ENCODE measurements at regions not wholly inside any gene's neighbourhood (a gene's known extent, or its start where the extent isn't known, plus 50 kb on each side); places are given as distances from the start of the nearest gene placed in this dataset.

- Histone ChIP-seq H3K9me3 (ENCODE audit: severe bottlenecking) (no peaks in the 10 kb centered on the region), H3K27ac (no peak overlapping the region), H3K27me3 (ENCODE audit: insufficient read depth, low read depth, severe bottlenecking) (no peaks in the 10 kb centered on the region), H3K4me3 (ENCODE audit: low read depth, low read length) (no peak overlapping the region), H3K36me3 (no peaks in the 10 kb centered on the region)
- no peak for DNase-seq
- no peak for TF ChIP-seq CTCF (IDR thresholded peaks at IDR 0.05; ENCODE audit: low read depth, low read length)
These were observed 1001.4 kb downstream of the SQOR start for GRCh38 chr15:46636206-46636605.

GRCh38 chr15:46644501-46645481 is 1010.0 kb downstream of the SQOR start:
- H3K27me3 ChIP-seq (ENCODE audit: insufficient read depth, low read depth, severe bottlenecking): no peaks in the 10 kb centered on the region
- no peak overlapping the region for H3K4me3 ChIP-seq (ENCODE audit: low read depth, low read length)
- no peak overlapping the region for H3K27ac ChIP-seq
- no peaks in the 10 kb centered on the region for H3K36me3 ChIP-seq
- DNase-seq: no peak
- no peak for TF ChIP-seq CTCF (IDR thresholded peaks at IDR 0.05; ENCODE audit: low read depth, low read length)
- H3K9me3 ChIP-seq (ENCODE audit: severe bottlenecking): no peaks in the 10 kb centered on the region

GRCh38 chr15:46646490-46646889 is 1011.7 kb downstream of the SQOR start:
- Histone ChIP-seq H3K36me3 (no peaks in the 10 kb centered on the region), H3K27ac (no peak overlapping the region), H3K4me3 (ENCODE audit: low read depth, low read length) (no peak overlapping the region), H3K9me3 (ENCODE audit: severe bottlenecking) (no peaks in the 10 kb centered on the region), H3K27me3 (ENCODE audit: insufficient read depth, low read depth, severe bottlenecking) (no peaks in the 10 kb centered on the region)
- no peak for TF ChIP-seq CTCF (IDR thresholded peaks at IDR 0.05; ENCODE audit: low read depth, low read length)
- no peak for DNase-seq

GRCh38 chr15:46647046-46647445 is 1012.2 kb downstream of the SQOR start:
- no peak overlapping the region for H3K27ac ChIP-seq
- no peaks in the 10 kb centered on the region for H3K9me3 ChIP-seq (ENCODE audit: severe bottlenecking)
- no peak for TF ChIP-seq CTCF (IDR thresholded peaks at IDR 0.05; ENCODE audit: low read depth, low read length)
- DNase-seq: no peak
- H3K36me3 ChIP-seq: no peaks in the 10 kb centered on the region
- no peak overlapping the region for H3K4me3 ChIP-seq (ENCODE audit: low read depth, low read length)
- no peaks in the 10 kb centered on the region for H3K27me3 ChIP-seq (ENCODE audit: insufficient read depth, low read depth, severe bottlenecking)

- Histone ChIP-seq H3K4me3 (ENCODE audit: low read depth, low read length) (no peak overlapping the region), H3K36me3 (no peaks in the 10 kb centered on the region), H3K27me3 (ENCODE audit: insufficient read depth, low read depth, severe bottlenecking) (no peaks in the 10 kb centered on the region), H3K27ac (no peak overlapping the region), H3K9me3 (ENCODE audit: severe bottlenecking) (no peaks in the 10 kb centered on the region)
- TF ChIP-seq CTCF (IDR thresholded peaks at IDR 0.05; ENCODE audit: low read depth, low read length): no peak
- no peak for DNase-seq
These were observed 1017.4 kb downstream of the SQOR start for GRCh38 chr15:46652266-46652665.

All from WERI-Rb-1 (cell line).